ENCODE measurements at regions not wholly inside any gene's neighbourhood (a gene's known extent, or its start where the extent isn't known, plus 50 kb on each side); places are given as distances from the start of the nearest gene placed in this dataset.

DNA sequence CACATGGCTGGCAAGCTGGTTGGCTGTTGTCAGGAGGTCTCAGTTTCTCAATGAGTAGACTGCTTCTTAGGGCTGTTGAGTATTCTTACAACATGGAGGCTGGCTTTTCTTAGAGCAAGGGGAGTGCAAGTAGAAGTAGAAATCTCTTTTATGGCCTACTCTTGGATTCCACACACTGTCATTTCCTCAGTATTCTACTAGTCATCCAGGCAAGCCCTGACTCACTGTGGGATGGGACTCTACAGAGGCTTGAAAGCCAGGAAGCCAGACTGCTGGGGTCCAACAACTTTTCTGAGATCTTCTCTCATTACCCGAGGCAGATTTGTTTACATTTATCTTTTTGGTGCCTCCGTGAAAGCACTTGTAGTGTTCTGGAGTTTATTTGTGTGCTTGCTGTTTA lies 196.2 kb upstream of the APP start:
- TF ChIP-seq EZH2 (IDR thresholded peaks at IDR 0.05; ENCODE audit: low read length, missing control alignments) (no peak), CTCF (conservative IDR thresholded peaks at IDR 0.05 in 1 of 2, IDR thresholded peaks at IDR 0.05 in 1 of 2; ENCODE audit: low read depth in 1 of 2, low read length in 2 of 2) (no peak)
- DNase-seq (ENCODE audit: low read depth in 2 of 2): no peak

DNA sequence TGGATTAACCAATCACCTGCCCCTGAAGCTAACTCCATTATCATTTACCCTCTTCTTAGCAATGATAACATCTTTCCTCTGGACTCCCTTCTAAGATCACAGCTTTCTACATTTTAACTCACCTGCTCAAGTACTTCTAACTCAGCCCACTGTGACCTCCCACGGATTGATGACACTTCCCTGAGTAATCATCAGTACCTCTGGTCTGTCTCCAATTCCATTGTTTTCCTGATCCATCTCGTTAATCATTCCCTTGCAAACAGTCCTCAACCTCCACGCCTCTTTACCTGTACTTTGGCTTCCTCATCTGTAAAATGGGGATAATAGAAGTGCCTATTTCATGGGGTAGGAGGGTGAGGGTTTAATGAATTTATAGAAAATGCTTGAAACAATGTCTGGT lies 195.3 kb upstream of the APP start:
- DNase-seq (ENCODE audit: low read depth in 2 of 2): no peak
- no peak overlapping the region for H2AFZ ChIP-seq (ENCODE audit: low read length)
- H3K79me2 ChIP-seq (ENCODE audit: control insufficient read depth, insufficient read depth, low read length): no peaks in the 10 kb centered on the region
- H3K4me3 ChIP-seq (replicated peaks in 1 of 4; ENCODE audit: control extremely low read depth in 1 of 4, insufficient read depth in 1 of 4, low read depth in 3 of 4, low read length in 4 of 4): no peak overlapping the region
- H3K9ac ChIP-seq (ENCODE audit: insufficient read depth, low read length): no peak overlapping the region
- no peaks in the 10 kb centered on the region for H3K36me3 ChIP-seq (ENCODE audit: control insufficient read depth, insufficient read depth, low read length)
- H3K27ac ChIP-seq (ENCODE audit: insufficient read depth, low read length): no peak overlapping the region
- no peaks in the 10 kb centered on the region for H3K9me3 ChIP-seq (ENCODE audit: control insufficient read depth, insufficient read depth, low read depth, low read length)
- H4K20me1 ChIP-seq (ENCODE audit: control insufficient read depth, extremely low read depth, insufficient read depth, low read length): no peaks in the 10 kb centered on the region
- no peaks in the 10 kb centered on the region for H3K27me3 ChIP-seq (ENCODE audit: control insufficient read depth, insufficient read depth, low read length)
- H3K4me2 ChIP-seq (ENCODE audit: extremely low read depth, insufficient read depth, low read length): no peak overlapping the region
- TF ChIP-seq EZH2 (IDR thresholded peaks at IDR 0.05; ENCODE audit: low read length, missing control alignments) (no peak), CTCF (conservative IDR thresholded peaks at IDR 0.05 in 1 of 2, IDR thresholded peaks at IDR 0.05 in 1 of 2; ENCODE audit: low read depth in 1 of 2, low read length in 2 of 2) (no peak)
- H3K4me1 ChIP-seq (ENCODE audit: control insufficient read depth, extremely low read depth, insufficient read depth, low read length): no peaks in the 10 kb centered on the region

More for the DNA sequence above, 196.2 kb upstream of the APP start:
- Histone ChIP-seq H3K27me3 (ENCODE audit: control insufficient read depth, insufficient read depth, low read length) (no peaks in the 10 kb centered on the region), H3K36me3 (ENCODE audit: control insufficient read depth, insufficient read depth, low read length) (no peaks in the 10 kb centered on the region), H3K4me2 (ENCODE audit: extremely low read depth, insufficient read depth, low read length) (no peak overlapping the region), H4K20me1 (ENCODE audit: control insufficient read depth, extremely low read depth, insufficient read depth, low read length) (no peaks in the 10 kb centered on the region), H3K4me3 (replicated peaks in 1 of 4; ENCODE audit: control extremely low read depth in 1 of 4, insufficient read depth in 1 of 4, low read depth in 3 of 4, low read length in 4 of 4) (no peak overlapping the region), H3K4me1 (ENCODE audit: control insufficient read depth, extremely low read depth, insufficient read depth, low read length) (no peaks in the 10 kb centered on the region), H3K79me2 (ENCODE audit: control insufficient read depth, insufficient read depth, low read length) (no peaks in the 10 kb centered on the region), H2AFZ (ENCODE audit: low read length) (no peak overlapping the region), H3K9ac (ENCODE audit: insufficient read depth, low read length) (no peak overlapping the region), H3K27ac (ENCODE audit: insufficient read depth, low read length) (no peak overlapping the region), H3K9me3 (ENCODE audit: control insufficient read depth, insufficient read depth, low read depth, low read length) (no peaks in the 10 kb centered on the region)

DNA sequence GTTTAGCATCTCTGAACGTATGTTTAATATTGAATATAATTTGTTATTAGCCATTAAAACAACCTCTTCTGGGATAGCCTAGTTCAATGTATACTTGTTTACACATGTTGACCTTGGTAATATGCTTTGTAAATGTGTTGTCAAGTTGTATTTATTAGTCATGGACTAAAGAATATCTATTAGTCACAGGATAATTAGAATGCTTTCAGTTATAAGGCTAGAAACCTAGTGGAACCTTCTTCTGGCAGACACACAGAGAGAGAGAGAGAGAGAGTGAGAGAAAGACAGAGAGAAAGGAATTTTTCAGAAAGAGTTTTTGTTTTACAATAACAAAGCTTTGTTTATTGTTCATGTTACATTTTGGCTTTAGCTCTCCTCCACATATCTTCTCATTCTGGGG lies 181.1 kb upstream of the APP start:
- H3K9ac ChIP-seq (ENCODE audit: insufficient read depth, low read length): no peak overlapping the region
- DNase-seq (ENCODE audit: low read depth in 2 of 2): no peak

More for the DNA sequence above, 181.1 kb upstream of the APP start:
- no peaks in the 10 kb centered on the region for H3K9me3 ChIP-seq (ENCODE audit: control insufficient read depth, insufficient read depth, low read depth, low read length)
- no peak overlapping the region for H3K4me3 ChIP-seq (replicated peaks in 1 of 4; ENCODE audit: control extremely low read depth in 1 of 4, insufficient read depth in 1 of 4, low read depth in 3 of 4, low read length in 4 of 4)
- no peak overlapping the region for H3K4me2 ChIP-seq (ENCODE audit: extremely low read depth, insufficient read depth, low read length)
- no peak overlapping the region for H3K27ac ChIP-seq (ENCODE audit: insufficient read depth, low read length)
- no peaks in the 10 kb centered on the region for H4K20me1 ChIP-seq (ENCODE audit: control insufficient read depth, extremely low read depth, insufficient read depth, low read length)
- H3K4me1 ChIP-seq (ENCODE audit: control insufficient read depth, extremely low read depth, insufficient read depth, low read length): no peaks in the 10 kb centered on the region
- H3K79me2 ChIP-seq (ENCODE audit: control insufficient read depth, insufficient read depth, low read length): no peaks in the 10 kb centered on the region
- H3K27me3 ChIP-seq (ENCODE audit: control insufficient read depth, insufficient read depth, low read length): no peaks in the 10 kb centered on the region
- no peak overlapping the region for H2AFZ ChIP-seq (ENCODE audit: low read length)
- no peaks in the 10 kb centered on the region for H3K36me3 ChIP-seq (ENCODE audit: control insufficient read depth, insufficient read depth, low read length)
- no peak for TF ChIP-seq EZH2 (IDR thresholded peaks at IDR 0.05; ENCODE audit: low read length, missing control alignments)
- TF ChIP-seq CTCF (conservative IDR thresholded peaks at IDR 0.05 in 1 of 2, IDR thresholded peaks at IDR 0.05 in 1 of 2; ENCODE audit: low read depth in 1 of 2, low read length in 2 of 2): no peak

All from fibroblast of lung (primary cell).